CD4-positive, alpha-beta T cell (primary cell): ENCODE measurements at regions not wholly inside any gene's neighbourhood (a gene's known extent, or its start where the extent isn't known, plus 50 kb on each side); places are given as distances from the start of the nearest gene placed in this dataset.

Source experiments
- ATAC-seq: fragments of 200-7000 bp; cut with Tn5 transposase; one replicate; pipeline ENCODE4 v1.10.0; 2022; ENCODE audit warnings: mild to moderate bottlenecking; ENCODE audit not compliant: poor library complexity
- CTCF ChIA-PET: fragments of 350-600 bp; sonication (Branson Sonifier 250); formaldehyde crosslinking; loops from one replicate; lab custom pipeline; 2021; ENCODE audit warnings: antibody characterized with exemption, inconsistent platforms; lab: Charles Lee
- POLR2A ChIA-PET: fragments of 350-600 bp; sonication (Branson Sonifier 250); formaldehyde crosslinking; loops from one replicate; lab custom pipeline; 2021; ENCODE audit warnings: antibody characterized with exemption, inconsistent platforms; lab: Charles Lee
- DNase-seq, 14 experiments: peaks; one replicate each; pipeline ENCODE4 v3.0.0-alpha.2; 2013 to 2020; ENCODE audit warnings: mixed read lengths in 2 of 14
- H3K27ac ChIP-seq, 2 donors: one replicate each; pipeline versions ENCODE4 v1.5.1 to v1.7.0; 2013; ENCODE audit warnings: low read length in 2 of 2, low read depth in 1 of 2, mild to moderate bottlenecking in 1 of 2
- H3K27me3 ChIP-seq, 2 experiments: 1 replicate in 1 of 2; 2 replicates in 1 of 2; pipeline versions ENCODE4 v1.6.1 to v1.7.0; 2013; ENCODE audit warnings: low read length in 2 of 2, control low read depth in 1 of 2, mild to moderate bottlenecking in 1 of 2, moderate library complexity in 1 of 2; ENCODE audit not compliant: insufficient read depth in 2 of 2, control insufficient read depth in 1 of 2
- H3K36me3 ChIP-seq: one replicate; pipeline ENCODE4 v1.6.1; 2013; ENCODE audit warnings: low read length, control low read depth; ENCODE audit not compliant: insufficient read depth
- H3K4me1 ChIP-seq: one replicate; pipeline ENCODE4 v1.6.1; 2013; ENCODE audit warnings: low read length, control low read depth; ENCODE audit not compliant: insufficient read depth
- H3K4me3 ChIP-seq: one replicate; pipeline ENCODE4 v1.5.1; 2013; ENCODE audit warnings: mild to moderate bottlenecking, low read length, moderate library complexity
- H3K9me3 ChIP-seq, 2 experiments: 1 replicate in 1 of 2; 2 replicates in 1 of 2; pipeline versions ENCODE4 v1.6.1 to v1.7.0; 2013; ENCODE audit warnings: low read length in 2 of 2, mild to moderate bottlenecking in 2 of 2, control low read depth in 1 of 2, moderate library complexity in 1 of 2; ENCODE audit not compliant: control insufficient read depth in 1 of 2, insufficient read depth in 1 of 2
- H3K27ac Mint-ChIP-seq: one replicate; pipeline ENCODE4 v1.8.0; 2020; ENCODE audit warnings: mixed read lengths
- H3K27me3 Mint-ChIP-seq: one replicate; pipeline ENCODE4 v1.8.0; 2021; ENCODE audit warnings: mixed read lengths
- H3K36me3 Mint-ChIP-seq: one replicate; pipeline ENCODE4 v1.8.0; 2021; ENCODE audit warnings: low read depth, mixed read lengths
- H3K4me1 Mint-ChIP-seq: one replicate; pipeline ENCODE4 v1.8.0; 2021; ENCODE audit warnings: low read depth, mixed read lengths
- H3K4me3 Mint-ChIP-seq: one replicate; pipeline ENCODE4 v1.8.0; 2020; ENCODE audit warnings: mild to moderate bottlenecking, mixed read lengths
- H3K9me3 Mint-ChIP-seq: one replicate; pipeline ENCODE4 v1.8.0; 2020; ENCODE audit warnings: mixed read lengths
- CTCF ChIP-seq: fragments of 200-600 bp; IDR thresholded peaks from one replicate; pipeline ENCODE4 v1.8.0; 2022; ENCODE audit warnings: antibody characterized with exemption, mild to moderate bottlenecking
- intact Hi-C, 2 experiments: fragments of 100-400 bp; cut with DNase I in 1 of 2; cut with micrococcal nuclease in 1 of 2; formaldehyde crosslinking; loops; one replicate each; pipeline versions ENCODE4 v1.15.1 to v1.9.0; 2023 to 2025; cut with DNase I, micrococcal nuclease

- ChIA-PET CTCF (no interaction called here), POLR2A (no interaction called here)
- Mint-ChIP-seq H3K27me3 (peaks cover 36% of the 10 kb centered on the region), H3K4me1 (no peaks in the 10 kb centered on the region), H3K36me3 (no peaks in the 10 kb centered on the region), H3K27ac (no peak overlapping the region), H3K4me3 (no peak overlapping the region), H3K9me3 (peaks cover 5% of the 10 kb centered on the region)
- Histone ChIP-seq H3K9me3 (no peaks in the 10 kb centered on the region), H3K4me1 (no peaks in the 10 kb centered on the region), H3K27ac (no peak overlapping the region), H3K27me3 (peaks cover 0 to 13% of the 10 kb centered on the region in 2 experiments), H3K36me3 (no peaks in the 10 kb centered on the region), H3K4me3 (no peak overlapping the region)
- intact Hi-C loops: no loop called here
- ATAC-seq (no peak), DNase-seq (no peak)
- no peak for TF ChIP-seq CTCF
Measured at GRCh38 chr11:113602483-113602882, 103.6 kb downstream of the TMPRSS5 start.

DNA sequence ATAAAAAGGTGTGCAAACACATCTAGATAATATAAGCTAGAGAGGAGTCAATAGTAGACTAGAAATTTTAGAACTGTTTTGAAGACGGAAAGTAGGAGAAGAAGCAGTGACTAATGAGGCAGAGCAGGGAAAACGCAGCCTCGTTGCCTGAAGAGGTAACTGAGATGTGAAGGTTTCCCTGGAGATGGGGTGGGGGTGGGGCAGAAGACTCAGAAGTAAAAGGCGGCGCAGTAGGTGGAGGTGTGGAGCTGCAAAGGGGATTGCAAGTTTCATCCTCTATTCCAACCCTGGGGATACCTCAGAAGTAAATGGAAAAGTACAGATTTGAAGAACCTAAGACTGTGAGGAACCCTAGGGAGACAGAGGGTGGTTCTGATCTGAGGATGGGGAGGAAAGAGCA, 109.5 kb downstream of the TMPRSS5 start:
- intact Hi-C loops: no loop called here
- Mint-ChIP-seq H3K4me1 (no peaks in the 10 kb centered on the region), H3K4me3 (no peak overlapping the region), H3K9me3 (peaks cover 11% of the 10 kb centered on the region), H3K27ac (no peak overlapping the region), H3K36me3 (no peaks in the 10 kb centered on the region), H3K27me3 (peaks cover 57% of the 10 kb centered on the region)
- H3K36me3 ChIP-seq: no peaks in the 10 kb centered on the region
- no peak for TF ChIP-seq CTCF
- ATAC-seq (no peak), DNase-seq (no peak)
- POLR2A ChIA-PET: no interaction called here
- no peaks in the 10 kb centered on the region for H3K9me3 ChIP-seq
- no peak overlapping the region for H3K27ac ChIP-seq
- CTCF ChIA-PET: no interaction called here
- no peak overlapping the region for H3K4me3 ChIP-seq
- H3K4me1 ChIP-seq: no peaks in the 10 kb centered on the region
- peaks cover 11 to 15% of the 10 kb centered on the region in 2 experiments for H3K27me3 ChIP-seq

- Mint-ChIP-seq H3K4me1 (no peaks in the 10 kb centered on the region), H3K4me3 (no peak overlapping the region), H3K27me3 (peaks cover 54% of the 10 kb centered on the region), H3K36me3 (no peaks in the 10 kb centered on the region), H3K9me3 (peaks cover 11% of the 10 kb centered on the region), H3K27ac (no peak overlapping the region)
- H3K4me3 ChIP-seq: no peak overlapping the region
- ChIA-PET POLR2A (no interaction called here), CTCF (interaction anchor here (0.6 kb wide), 1 partner anchor 32 kb away, joined by 3 read pairs; no protein-coding TSS in a partner anchor)
- no peak for TF ChIP-seq CTCF
- no peaks in the 10 kb centered on the region for H3K9me3 ChIP-seq
- ATAC-seq: no peak
- no peak overlapping the region for H3K27ac ChIP-seq
- no peaks in the 10 kb centered on the region for H3K36me3 ChIP-seq
- H3K27me3 ChIP-seq: peaks cover 11 to 13% of the 10 kb centered on the region in 2 experiments
- intact Hi-C loops: no loop called here
- H3K4me1 ChIP-seq: no peaks in the 10 kb centered on the region
- DNase-seq: no peak
Measured at GRCh38 chr11:113595810-113596594, 110.1 kb downstream of the TMPRSS5 start.
